ENCODE measurements at regions not wholly inside any gene's neighbourhood (a gene's known extent, or its start where the extent isn't known, plus 50 kb on each side); places are given as distances from the start of the nearest gene placed in this dataset.

GRCh38 chr13:106246242-106246641 lies 289.2 kb downstream of the EFNB2 start:
- WGBS, 2 experiments (ENCODE audit: extremely low coverage in 2 of 2, insufficient read length in 1 of 2) = no CpG with 5 or more reads among the region's 3 CpGs
- no peak overlapping the region for H4K91ac ChIP-seq (ENCODE audit: insufficient read depth, low read depth, low read length)
- H2AK9ac ChIP-seq (replicated peaks; ENCODE audit: low read depth, low read length, poor library complexity) = no peak overlapping the region
- DNase-seq (no peak), ATAC-seq (ENCODE audit: low read depth) (no peak)
- H4K5ac ChIP-seq (ENCODE audit: low read depth, low read length) = no peak overlapping the region
- H3K79me1 ChIP-seq (ENCODE audit: low read depth in 1 of 2, low read length in 2 of 2) = no peaks in the 10 kb centered on the region
- no peak overlapping the region for H3K56ac ChIP-seq (ENCODE audit: extremely low read depth, insufficient read depth, low read length)
- H3K4me1 ChIP-seq (ENCODE audit: control insufficient read depth, insufficient read depth, low read length) = no peaks in the 10 kb centered on the region
- H3K18ac ChIP-seq (ENCODE audit: low read depth, low read length) = no peak overlapping the region
- dilution Hi-C loops (cut with HindIII; ENCODE audit: low sequenced_read_pairs, unreplicated experiment) = no loop called here
- H2BK20ac ChIP-seq (ENCODE audit: low read depth, low read length) = no peak overlapping the region
- no peak overlapping the region for H3K4ac ChIP-seq (ENCODE audit: low read depth, low read length)
- POLR2A ChIA-PET (ENCODE audit: unreplicated experiment) = no interaction called here
- TF ChIP-seq FOS (IDR thresholded peaks at IDR 0.05; ENCODE audit: low read depth, low read length) (no peak), RFX5 (IDR thresholded peaks at IDR 0.05; ENCODE audit: low read depth, low read length) (no peak), USF2 (IDR thresholded peaks at IDR 0.05; ENCODE audit: low read depth, low read length) (no peak), CHD1 (IDR thresholded peaks at IDR 0.05; ENCODE audit: low read depth, low read length) (no peak), MAFK (IDR thresholded peaks at IDR 0.05; ENCODE audit: low read depth, low read length) (no peak), RAD21 (IDR thresholded peaks at IDR 0.05; ENCODE audit: low read length) (no peak), MXI1 (IDR thresholded peaks at IDR 0.05; ENCODE audit: borderline replicate concordance, low read depth, low read length) (no peak), NFE2L2 (IDR thresholded peaks at IDR 0.05; ENCODE audit: low read depth, low read length) (no peak), RCOR1 (IDR thresholded peaks at IDR 0.05; ENCODE audit: insufficient replicate concordance, low read length) (no peak)
- H2BK120ac ChIP-seq (ENCODE audit: low read depth, low read length) = no peak overlapping the region
- H2BK5ac ChIP-seq (ENCODE audit: low read depth, low read length, poor library complexity, severe bottlenecking) = no peak overlapping the region
- no peak overlapping the region for H2AK5ac ChIP-seq (ENCODE audit: low read depth, low read length)
- H2AFZ ChIP-seq (replicated peaks; ENCODE audit: low read length, poor library complexity) = no peak overlapping the region
- BruUV-seq (replicated peaks) = no TSS peak
- in situ Hi-C loops (cut with MboI; ENCODE audit: low sequenced_read_pairs) = no loop called here
- H4K20me1 ChIP-seq (ENCODE audit: insufficient read depth, low read length) = no peaks in the 10 kb centered on the region
- no peaks in the 10 kb centered on the region for H3K9me3 ChIP-seq (ENCODE audit: control insufficient read depth, insufficient read depth, low read length)
- H3K4me3 ChIP-seq (ENCODE audit: insufficient read depth, low read depth, low read length) = no peak overlapping the region
- H3K9ac ChIP-seq (ENCODE audit: low read depth, low read length) = no peak overlapping the region
- H3K27ac ChIP-seq (ENCODE audit: insufficient read depth, low read length) = no peak overlapping the region
- no peak overlapping the region for H3K4me2 ChIP-seq (ENCODE audit: low read depth, low read length)
- no peak overlapping the region for H3K14ac ChIP-seq (replicated peaks; ENCODE audit: low read depth, low read length)
- CTCF ChIA-PET = no interaction called here
- no peak overlapping the region for H4K8ac ChIP-seq (ENCODE audit: low read depth in 2 of 2, low read length in 2 of 2)
- H3K36me3 ChIP-seq (ENCODE audit: control insufficient read depth, insufficient read depth, low read length) = no peaks in the 10 kb centered on the region
- H3K23ac ChIP-seq (ENCODE audit: low read depth, low read length) = no peak overlapping the region
- intact Hi-C loops (cut with micrococcal nuclease) = no loop called here
- H3K27me3 ChIP-seq (ENCODE audit: control insufficient read depth, insufficient read depth, low read length) = no peaks in the 10 kb centered on the region
- no peaks in the 10 kb centered on the region; the same call in 1 of the 2 replicates for H3K9me1 ChIP-seq (ENCODE audit: insufficient read depth, low read length)
- H2BK15ac ChIP-seq (ENCODE audit: low read depth, low read length) = no peak overlapping the region

Data from IMR-90 (cell line).